Dendritic cell treated with granulocyte-macrophage colony-stimulating factor and Interleukin-4, amounts not matched to agents 40 ng/mL and 50 ng/mL, for 4 days (primary cell): ENCODE measurements at regions not wholly inside any gene's neighbourhood (a gene's known extent, or its start where the extent isn't known, plus 50 kb on each side); places are given as distances from the start of the nearest gene placed in this dataset.

Experiments
- H3K27ac Mint-ChIP-seq: one replicate; pipeline ENCODE4 v1.8.0; 2022; ENCODE audit warnings: mild to moderate bottlenecking, mixed read lengths
- H3K27me3 Mint-ChIP-seq: one replicate; pipeline ENCODE4 v1.8.0; 2022; ENCODE audit warnings: mild to moderate bottlenecking, mixed read lengths
- H3K36me3 Mint-ChIP-seq: one replicate; pipeline ENCODE4 v1.8.0; 2022; ENCODE audit warnings: low read depth, mixed read lengths
- H3K4me1 Mint-ChIP-seq: one replicate; pipeline ENCODE4 v1.8.0; 2022; ENCODE audit warnings: low read depth, mixed read lengths
- H3K4me3 Mint-ChIP-seq: one replicate; pipeline ENCODE4 v1.8.0; 2022; ENCODE audit warnings: mild to moderate bottlenecking, moderate library complexity, mixed read lengths
- H3K9me3 Mint-ChIP-seq: one replicate; pipeline ENCODE4 v1.8.0; 2022; ENCODE audit warnings: mixed read lengths
- intact Hi-C: fragments of 100-400 bp; cut with micrococcal nuclease; formaldehyde crosslinking; loops from one replicate; pipeline ENCODE4 v1.15.0; 2022

DNA sequence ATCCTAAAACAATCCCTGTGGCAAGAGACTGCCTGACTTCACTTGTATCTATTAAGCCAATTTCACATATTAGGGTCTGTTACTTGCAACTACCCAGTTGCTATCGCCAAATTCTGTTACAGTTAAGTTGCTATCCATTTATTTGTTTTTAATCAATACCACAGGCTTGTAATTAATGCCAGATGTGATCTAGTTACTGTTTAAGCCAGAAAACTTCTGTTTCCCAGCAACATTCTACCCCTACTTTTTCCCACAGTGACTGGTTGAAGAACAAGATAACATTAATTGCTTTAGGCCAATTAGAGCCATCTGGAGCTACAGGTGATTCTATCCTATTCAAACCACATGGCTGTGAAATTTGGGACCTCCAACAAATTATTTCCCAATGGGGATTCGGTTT, 131.3 kb downstream of the ALOX5 start:
- Mint-ChIP-seq H3K4me3 (no peak overlapping the region), H3K27me3 (no peaks in the 10 kb centered on the region), H3K27ac (no peak overlapping the region)

DNA sequence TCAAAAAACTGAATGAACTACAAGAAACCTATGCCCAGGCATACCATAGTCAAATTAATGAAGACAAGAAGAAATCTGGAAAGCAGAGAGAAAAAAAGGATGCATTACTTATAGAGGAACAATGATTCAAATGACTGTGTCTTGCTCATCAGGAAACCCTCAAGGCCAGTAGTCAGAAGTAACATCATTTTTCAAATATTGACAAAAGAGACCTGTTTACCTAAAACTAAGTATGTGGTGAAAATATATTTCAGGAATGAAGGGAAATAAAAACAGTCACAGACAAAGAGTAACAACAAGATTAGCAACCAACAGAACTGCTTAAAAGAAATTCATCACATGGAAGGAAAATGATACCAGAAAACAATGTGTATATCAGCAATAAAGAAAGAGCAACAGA, 128.4 kb downstream of the ALOX5 start:
- Mint-ChIP-seq H3K9me3 (no peaks in the 10 kb centered on the region), H3K36me3 (no peaks in the 10 kb centered on the region), H3K27ac (no peak overlapping the region)

More for the DNA sequence above, 131.3 kb downstream of the ALOX5 start:
- Mint-ChIP-seq H3K9me3 (no peaks in the 10 kb centered on the region), H3K4me1 (peaks cover 5% of the 10 kb centered on the region), H3K36me3 (no peaks in the 10 kb centered on the region)
- intact Hi-C loops = no loop called here

DNA sequence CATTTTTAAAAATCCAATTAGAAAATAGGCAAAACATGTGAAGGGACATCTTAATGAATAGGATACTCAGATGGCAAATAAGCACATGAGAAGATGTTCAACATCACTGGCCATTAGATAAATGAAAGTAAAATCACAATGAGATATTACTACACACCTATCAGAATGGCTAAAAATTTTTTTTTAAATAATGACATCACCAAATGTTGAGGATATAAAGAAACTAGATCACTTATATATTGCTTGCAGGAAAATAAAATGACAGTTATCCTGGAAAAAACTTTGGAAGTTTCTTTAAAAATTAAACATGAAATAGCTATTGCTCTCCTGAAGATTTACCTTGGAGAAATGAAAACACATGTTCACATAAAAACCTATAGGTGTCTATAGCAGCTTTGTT, 127.8 kb downstream of the ALOX5 start:
- peaks cover 6% of the 10 kb centered on the region for H3K9me3 Mint-ChIP-seq
- no peaks in the 10 kb centered on the region for H3K27me3 Mint-ChIP-seq
- intact Hi-C loops = no loop called here
- peaks cover 6% of the 10 kb centered on the region for H3K4me1 Mint-ChIP-seq
- H3K27ac Mint-ChIP-seq = no peak overlapping the region
- no peaks in the 10 kb centered on the region for H3K36me3 Mint-ChIP-seq
- no peak overlapping the region for H3K4me3 Mint-ChIP-seq

More for the DNA sequence above, 128.4 kb downstream of the ALOX5 start:
- H3K27me3 Mint-ChIP-seq = no peaks in the 10 kb centered on the region
- peaks cover 6% of the 10 kb centered on the region for H3K4me1 Mint-ChIP-seq
- intact Hi-C loops = no loop called here
- H3K4me3 Mint-ChIP-seq = no peak overlapping the region

DNA sequence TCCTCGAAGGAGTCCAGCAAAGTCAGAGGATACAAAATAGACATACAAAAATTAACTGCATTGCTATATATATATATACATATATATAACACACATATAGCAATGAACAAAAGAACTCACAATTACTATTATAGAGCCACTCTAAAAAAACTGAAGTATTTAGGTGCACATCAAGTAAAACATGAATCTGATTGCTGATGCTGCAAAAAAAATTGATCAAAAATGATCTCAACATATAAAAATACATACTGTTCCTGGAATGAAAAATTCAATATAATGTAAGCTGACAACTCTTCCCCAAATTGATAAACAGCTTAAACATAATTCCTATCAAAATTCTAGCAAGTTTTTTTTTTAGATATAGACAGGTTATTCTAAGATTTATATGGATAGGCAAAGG, 126.8 kb downstream of the ALOX5 start:
- peaks cover 6% of the 10 kb centered on the region for H3K4me1 Mint-ChIP-seq
- intact Hi-C loops = no loop called here

DNA sequence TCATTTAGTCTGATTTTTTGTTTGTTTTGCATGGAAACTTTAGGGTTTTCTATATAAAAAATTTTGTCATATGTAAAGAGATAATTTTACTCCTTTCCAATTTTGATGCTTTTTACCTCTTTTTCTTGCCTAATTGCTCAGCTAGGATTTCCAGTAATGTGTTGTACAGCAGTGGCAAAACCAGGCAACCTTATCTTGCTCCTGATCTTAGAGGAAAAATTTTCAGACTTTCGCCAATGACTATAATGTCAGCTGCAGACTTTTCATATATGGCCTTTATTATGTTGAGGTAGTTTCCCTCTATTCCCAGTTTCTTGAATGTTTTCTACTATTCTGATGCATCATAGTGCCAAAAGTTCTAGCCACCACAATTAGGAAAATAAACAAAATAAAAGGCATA, 126.3 kb downstream of the ALOX5 start:
- no peaks in the 10 kb centered on the region for H3K27me3 Mint-ChIP-seq
- peaks cover 21% of the 10 kb centered on the region for H3K9me3 Mint-ChIP-seq
- no peak overlapping the region for H3K4me3 Mint-ChIP-seq
- peaks cover 7% of the 10 kb centered on the region for H3K36me3 Mint-ChIP-seq
- H3K4me1 Mint-ChIP-seq = peaks cover 6% of the 10 kb centered on the region
- no peak overlapping the region for H3K27ac Mint-ChIP-seq
- intact Hi-C loops = no loop called here

More for the DNA sequence above, 126.8 kb downstream of the ALOX5 start:
- Mint-ChIP-seq H3K4me3 (no peak overlapping the region), H3K9me3 (peaks cover 16% of the 10 kb centered on the region), H3K36me3 (peaks cover 2% of the 10 kb centered on the region), H3K27me3 (no peaks in the 10 kb centered on the region), H3K27ac (no peak overlapping the region)

DNA sequence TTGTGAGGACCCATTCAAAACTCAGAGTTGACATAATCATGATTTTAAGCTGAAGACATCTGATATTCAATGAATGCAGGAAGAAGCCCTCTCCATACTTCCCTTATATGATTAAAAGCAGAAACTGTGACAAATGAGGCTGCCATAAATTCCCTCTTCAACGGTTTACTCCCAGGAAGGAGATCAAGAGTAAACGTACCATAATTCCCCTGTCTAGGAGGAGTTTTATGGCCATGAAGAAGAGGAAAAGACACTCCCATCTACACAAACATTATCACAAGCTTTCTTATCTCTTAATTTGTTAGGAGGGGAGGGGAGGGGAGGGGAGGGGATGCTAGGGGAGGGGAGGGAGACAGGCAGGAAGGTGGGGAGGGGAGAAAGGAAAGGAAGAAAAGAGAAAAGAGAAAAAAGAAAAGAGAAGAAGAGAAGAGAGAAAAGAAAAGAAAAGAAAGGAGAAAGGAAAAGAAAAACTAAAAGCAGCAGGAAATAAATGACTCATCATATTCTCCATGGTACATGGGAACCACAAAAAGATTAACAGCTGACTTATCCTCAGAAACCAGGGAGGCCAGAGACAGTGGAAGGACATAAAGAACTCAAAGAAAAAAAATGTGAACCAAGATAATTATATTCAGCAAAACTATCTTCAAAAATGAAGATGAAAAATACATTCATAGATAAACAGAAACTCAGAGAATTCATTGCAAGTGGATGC, 121.6 kb downstream of the ALOX5 start:
- Mint-ChIP-seq H3K27ac (no peak overlapping the region), H3K9me3 (peaks cover 27% of the 10 kb centered on the region), H3K36me3 (peaks cover 14% of the 10 kb centered on the region), H3K4me1 (peaks cover 6% of the 10 kb centered on the region), H3K27me3 (no peaks in the 10 kb centered on the region), H3K4me3 (no peak overlapping the region)
- intact Hi-C loops = no loop called here
